NCI-H2227 treated with DMSO at 0.1 percent for 48 hours (cell line): ENCODE measurements at regions not wholly inside any gene's neighbourhood (a gene's known extent, or its start where the extent isn't known, plus 50 kb on each side); places are given as distances from the start of the nearest gene placed in this dataset.

Experiments
- DNase-seq: peaks from one replicate; lab custom pipeline; 2025; lab: John Stamatoyannopoulos, UW

DNA sequence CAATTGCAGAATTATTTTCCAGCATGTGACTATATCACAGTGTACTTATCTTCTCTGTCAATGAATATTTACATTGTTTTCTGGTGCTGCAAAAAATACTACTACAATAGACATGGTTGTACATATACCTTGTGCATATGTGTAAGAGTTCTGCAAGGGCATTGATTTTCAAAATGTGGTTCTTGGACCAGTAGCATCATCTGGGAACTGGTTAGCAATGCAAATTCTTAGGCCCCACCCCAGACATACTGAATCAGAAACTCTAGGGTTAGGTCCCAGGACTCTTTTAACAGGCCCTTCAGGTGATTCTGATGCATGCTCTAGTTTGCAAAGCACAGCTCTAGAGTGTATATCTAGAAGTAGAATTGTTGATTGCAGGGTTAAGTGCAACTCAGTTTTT, 292.3 kb downstream of the ZNF621 start:
- no peak for DNase-seq

DNA sequence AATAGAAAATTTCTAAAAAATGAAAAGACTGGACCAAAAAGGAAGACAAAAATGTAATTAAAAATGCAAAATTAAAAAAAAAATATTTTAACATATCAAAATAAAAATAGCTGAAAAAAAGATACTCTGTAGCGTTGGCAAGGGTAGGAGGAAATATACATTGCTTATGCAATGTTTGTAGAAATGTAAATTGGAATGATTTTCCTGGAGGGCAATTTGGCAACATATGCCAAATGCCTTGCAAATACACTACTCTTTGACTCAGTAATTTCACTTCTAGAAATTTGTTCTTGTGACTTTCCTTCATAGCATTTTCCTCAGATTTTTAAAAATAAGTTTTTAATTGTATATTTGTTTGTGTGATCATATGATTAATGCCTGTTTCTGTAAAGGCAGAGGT, 296.6 kb downstream of the ZNF621 start:
- no peak for DNase-seq

DNA sequence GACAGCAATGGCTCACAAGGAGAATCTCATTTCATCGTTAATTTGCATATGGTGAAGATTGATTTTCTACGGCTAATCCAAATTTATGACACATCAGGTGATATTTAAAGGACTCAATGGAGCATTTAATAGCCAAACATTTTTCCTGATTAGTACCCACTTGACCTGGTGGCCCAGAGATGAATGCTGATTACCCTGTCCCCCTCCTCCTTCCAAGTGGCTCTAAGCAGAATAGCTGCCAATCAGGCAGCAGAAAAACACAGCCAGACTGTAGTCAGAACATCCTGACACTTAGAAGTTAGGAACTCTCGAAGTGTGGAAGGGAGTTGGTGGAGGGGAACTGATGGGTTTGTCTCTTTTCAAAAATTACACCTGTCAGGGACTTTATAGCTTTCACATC, 302.5 kb downstream of the ZNF621 start:
- DNase-seq: no peak

DNA sequence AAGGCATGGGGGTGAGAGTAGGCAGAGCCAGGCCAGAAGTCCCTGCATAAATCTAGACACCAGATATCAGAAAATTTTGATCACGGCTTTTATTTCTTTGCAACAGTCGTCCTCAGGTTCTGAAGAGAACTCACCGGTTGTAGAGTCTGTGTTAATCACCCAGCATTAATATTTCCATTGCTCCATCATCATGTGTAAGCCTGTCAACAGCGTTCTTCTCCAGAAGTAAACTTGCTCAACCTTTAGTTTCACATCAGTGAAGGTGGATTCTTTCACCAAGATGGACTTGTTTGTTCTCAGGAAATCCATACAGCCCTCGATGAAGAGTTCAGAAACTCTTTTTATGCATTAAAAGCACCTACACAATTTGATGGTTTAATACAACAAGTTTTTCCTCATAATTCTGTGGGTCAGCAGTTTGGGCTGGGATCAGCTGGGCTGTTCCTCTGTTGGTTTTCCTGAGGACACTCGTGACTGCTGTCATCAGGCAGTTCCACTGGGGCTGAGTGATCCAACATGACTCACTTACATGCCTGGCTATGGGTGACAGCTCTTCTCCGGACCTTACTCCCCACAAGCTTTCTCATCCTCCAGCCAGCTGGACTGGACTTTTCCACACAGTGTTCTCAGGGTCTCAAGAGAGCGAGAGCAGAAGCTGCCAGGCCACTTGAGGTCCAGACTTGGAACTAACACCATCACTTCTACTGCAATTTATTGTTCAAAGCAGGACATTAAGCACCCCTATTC, 303.4 kb downstream of the ZNF621 start:
- DNase-seq: no peak

DNA sequence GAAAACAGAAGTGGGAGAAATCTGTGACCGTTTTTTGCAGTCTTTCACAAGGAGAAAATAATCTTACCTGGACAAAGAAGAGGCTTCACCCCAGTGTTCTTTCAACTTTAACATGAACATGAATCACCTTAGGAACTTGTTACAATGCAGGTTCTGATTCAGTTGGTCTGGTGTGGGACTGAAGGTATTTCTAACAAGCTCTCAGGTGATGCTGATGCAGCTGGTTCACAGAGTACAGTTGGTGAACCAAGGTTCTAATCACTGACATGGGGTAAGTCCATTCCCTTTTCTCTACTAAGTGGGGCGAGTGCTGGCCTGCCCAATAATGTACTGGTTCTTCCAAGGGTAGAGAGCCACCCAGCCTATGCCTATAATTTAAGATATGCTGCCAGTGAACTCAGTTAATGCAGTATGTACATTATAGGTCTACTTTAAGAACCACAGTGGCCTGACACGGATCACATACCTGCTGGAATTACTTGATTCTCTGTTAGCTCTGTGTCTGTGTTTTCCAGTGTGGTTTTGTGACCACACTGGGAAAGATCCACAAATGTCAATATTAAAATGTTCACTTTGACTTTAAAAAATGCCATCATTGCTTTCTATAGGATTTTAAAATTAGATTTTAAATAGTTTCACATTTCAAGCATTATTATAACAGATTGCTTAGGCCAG, 304.1 kb downstream of the ZNF621 start:
- DNase-seq: no peak

DNA sequence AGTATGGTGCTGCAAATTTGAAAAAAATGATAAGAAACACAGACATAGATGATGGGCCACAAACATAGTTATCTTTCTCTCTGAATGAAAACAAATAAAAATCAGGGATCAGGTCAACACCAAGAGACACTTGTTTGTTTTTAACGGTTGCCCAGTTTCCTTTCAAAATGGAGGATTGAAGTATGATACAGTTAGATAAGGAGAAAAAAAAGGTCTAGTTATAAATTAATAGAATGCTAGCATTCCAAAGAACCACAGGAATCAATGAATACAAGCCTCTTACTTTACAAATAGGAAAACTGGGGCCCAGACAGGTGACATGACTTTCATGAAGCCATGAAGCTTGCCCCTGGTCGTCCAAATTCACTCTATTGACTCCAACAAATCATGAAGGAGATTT, 305.1 kb downstream of the ZNF621 start:
- DNase-seq: no peak

DNA sequence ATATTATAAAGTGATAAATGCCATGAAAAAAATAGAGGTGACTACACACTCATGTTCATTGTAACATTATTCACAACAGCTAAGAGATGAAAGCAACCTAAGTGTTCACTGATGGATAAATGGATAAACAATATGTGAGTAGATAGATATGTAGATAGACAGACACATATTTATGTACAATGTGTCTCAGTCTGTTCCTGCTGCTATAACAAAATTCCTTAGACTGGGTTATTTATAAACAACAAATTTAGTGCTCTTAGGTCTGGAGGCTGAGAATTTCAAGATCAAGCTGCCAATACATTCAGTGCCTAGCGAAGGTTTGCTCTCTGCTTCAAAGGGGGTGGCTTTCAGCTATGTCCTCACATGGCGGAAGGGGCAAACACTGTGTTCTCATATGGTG, 312.5 kb downstream of the ZNF621 start:
- no peak for DNase-seq

DNA sequence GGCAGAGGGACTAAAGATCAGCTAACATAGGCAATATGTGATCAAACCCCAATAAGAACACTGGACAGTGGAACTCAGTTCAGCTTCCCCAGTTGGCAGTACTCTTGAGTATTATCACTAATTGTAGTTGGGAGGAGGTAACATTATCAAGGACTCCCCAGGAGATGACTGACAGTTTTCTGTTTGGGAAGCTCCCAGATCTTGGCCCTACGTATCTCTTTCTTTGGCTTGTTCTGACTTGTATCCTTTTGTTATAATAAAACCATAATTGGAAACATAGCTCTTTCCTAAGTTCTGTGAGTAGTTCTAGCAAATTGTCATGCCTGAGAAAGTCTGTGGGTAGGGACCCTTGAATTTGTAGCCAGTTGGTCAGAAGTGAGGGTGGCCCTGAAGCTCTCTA, 316.4 kb downstream of the ZNF621 start:
- no peak for DNase-seq

DNA sequence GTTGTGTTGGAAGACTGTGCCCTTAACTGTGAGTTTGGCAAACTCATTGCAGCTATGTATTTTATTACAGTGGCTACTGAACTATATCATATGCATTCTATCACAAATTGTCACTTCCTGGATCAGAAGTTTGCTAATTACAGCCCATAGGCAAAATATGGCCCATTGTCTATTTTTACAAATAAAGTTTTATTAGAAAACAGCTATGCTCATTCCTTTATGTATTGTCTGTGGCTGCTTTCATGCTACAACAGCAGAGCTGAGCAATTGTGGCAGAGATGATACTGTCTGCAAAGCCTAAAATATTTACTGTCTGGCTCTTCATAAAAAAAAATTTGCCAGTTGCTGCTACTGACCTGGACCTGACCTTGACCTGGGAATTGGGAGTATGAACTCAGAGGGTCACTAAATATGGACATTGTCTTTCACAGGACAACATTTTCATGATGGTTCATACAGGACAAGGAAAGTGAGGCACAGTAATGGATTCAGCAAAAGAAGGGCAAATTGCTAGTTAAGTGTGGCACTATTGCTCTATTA, 316.9 kb downstream of the ZNF621 start:
- DNase-seq: no peak

DNA sequence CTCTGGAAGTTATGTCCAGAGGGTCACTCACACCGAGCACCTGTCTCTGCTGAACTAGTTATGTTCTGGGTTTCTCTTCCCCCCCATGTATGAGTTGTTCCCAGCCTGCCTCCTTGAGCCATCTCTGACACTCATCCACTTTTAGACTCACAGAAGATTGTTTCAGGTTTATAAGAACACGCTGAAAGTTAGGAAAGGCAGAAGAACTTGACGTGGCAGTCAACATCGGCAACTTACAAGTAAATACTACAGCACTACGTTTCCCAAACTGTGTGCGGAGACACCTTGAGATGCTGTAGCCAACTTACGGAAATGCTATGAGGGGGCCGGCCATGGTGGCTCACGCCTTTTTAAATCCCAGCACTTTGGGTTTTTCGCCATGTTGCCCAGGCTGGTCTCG, 318.0 kb downstream of the ZNF621 start:
- no peak for DNase-seq

DNA sequence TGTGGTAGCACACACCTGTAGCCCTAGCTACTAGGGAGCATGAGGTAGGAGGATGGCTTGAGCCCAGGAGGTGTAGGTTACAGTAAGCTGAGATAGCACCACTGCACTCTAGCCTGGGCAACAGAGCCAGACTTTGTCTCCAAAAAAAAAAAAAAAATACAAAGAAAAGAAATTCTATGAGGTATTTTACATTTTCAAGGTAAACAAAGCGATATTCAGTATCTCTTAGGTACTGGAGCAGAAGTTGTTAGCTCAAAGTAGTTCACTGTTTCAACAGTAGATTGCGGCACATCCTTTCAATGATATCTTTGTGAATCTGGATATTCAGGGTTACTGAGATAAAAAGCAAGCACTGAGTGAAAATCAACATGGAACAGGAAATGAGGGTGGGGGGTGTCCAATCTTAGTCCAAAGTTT, 318.5 kb downstream of the ZNF621 start:
- no peak for DNase-seq

DNA sequence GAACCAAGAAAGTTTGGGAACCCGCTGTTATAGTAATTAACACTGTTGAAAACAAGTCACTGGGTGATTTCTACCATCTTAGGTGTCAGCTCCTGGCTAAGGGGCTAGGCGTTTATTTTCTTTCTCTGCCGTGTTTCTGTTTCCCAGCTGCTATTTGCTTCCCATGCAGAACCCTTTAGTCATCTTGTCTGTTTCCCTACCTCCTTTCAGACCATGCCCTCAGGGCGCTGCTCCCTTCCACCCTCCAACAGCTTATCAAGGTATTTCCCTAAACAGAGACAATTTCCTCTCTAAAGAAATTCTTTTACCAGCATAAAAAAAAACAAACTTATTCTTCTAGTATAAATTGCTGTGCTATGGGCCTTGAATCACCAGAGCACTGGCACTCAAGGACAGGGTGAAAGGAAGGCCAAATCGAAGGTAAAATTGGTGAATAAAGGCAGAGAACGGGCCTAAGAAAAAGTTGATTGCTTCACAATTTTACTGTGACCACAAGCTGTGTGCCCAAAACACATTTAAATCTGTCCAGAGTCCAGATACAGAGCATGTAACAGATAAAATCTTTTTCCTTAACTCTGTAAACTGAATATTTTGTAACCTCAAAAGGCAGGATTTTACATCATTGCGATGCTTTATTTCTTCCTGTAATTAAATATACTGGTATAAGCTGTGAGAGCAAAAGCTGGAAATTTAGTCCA, 319.2 kb downstream of the ZNF621 start:
- DNase-seq: no peak

DNA sequence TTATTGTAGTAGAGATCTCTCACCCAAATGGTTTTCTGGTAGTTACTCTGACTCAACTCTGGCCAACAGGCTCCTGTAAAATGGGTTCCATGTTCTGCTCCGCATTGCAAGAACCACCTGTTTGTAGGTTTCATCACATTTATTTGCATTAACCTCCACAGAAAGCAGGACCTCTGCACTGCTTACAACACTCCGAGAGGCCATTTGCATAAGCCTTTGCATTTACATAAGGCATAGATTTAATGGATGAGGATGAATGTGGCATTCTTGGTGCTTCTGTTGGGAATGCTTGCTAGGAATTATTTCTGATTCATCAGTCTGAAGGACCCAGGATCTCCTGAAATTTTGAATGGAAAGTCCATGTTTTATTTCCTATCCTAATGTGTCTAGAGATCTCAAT, 320.1 kb downstream of the ZNF621 start:
- DNase-seq: no peak

DNA sequence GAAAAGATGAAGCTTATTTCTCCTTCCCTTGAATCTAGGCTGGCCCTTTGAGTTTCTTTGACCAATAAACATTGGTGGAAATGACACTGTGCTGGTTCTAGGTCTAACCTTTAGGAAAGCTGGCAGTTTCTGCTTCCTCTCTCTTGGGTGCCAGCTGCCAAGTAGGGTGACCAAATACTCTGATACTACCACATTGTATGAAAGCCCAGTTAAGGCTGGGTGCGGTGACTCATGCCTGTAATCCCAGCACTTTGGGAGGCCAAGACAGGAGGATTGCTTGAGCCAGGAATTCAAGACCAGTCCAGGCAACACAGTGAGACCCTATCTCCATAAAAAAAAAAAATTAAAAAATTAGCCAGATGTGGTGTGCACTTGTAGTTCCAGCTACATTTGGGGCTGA, 320.7 kb downstream of the ZNF621 start:
- DNase-seq: no peak

DNA sequence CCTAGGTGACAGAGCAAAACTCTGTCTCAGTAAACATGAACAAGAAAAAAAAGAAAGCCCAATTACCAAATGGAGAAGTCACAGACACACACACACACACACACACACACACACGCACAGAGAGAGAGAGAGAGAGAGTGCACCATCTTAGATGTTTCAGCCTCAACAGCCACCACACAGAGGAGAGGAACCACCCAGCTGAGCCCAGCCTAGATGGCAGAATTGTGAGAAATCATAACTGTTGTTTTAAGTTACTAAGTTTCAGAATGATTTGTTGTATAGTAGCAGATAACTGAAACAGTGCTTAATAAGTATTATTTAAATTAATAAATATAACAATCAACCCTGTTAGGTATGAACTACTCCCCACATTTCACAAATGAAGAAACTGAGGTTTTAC, 321.2 kb downstream of the ZNF621 start:
- no peak for DNase-seq

DNA sequence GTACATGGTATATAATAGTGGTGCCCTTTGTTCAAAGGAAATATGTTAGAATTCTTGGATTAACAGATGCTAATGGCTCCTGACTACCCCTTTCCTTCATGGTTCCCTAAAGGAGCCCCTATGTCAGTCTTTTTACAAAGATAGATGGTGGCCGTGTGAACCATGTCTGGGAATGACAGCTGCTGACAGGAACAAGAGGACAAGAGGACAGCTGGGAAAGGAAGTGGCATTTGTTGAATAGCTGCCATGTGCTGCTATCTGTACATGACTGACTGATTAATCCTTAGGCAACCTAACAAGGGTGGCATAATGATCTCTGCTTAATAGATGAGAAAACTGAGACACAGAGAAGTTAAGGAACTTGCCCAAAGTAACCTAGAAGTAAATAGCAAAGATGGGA, 321.7 kb downstream of the ZNF621 start:
- DNase-seq: no peak

DNA sequence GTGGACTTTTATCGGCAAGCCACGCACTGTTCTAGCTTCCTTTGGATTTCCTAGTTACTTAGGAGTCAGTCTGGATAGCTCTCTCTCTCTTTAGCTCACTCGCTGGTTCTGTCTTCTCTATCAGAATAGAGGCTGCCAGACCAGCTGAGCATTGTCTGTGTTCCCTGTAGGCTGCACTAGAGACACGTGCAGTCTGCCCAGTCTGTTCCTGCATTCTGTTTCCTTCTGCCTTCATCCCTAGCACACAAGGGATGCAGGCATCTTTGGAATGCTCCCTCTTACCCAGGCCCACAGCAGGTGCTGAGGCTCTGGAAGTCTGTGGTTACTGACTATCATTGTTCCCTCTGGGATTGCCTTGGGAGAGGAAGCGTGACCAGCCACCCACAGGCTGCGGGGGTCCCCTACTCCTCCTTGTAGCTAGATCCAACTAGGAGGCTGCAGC, 322.8 kb downstream of the ZNF621 start:
- no peak for DNase-seq

DNA sequence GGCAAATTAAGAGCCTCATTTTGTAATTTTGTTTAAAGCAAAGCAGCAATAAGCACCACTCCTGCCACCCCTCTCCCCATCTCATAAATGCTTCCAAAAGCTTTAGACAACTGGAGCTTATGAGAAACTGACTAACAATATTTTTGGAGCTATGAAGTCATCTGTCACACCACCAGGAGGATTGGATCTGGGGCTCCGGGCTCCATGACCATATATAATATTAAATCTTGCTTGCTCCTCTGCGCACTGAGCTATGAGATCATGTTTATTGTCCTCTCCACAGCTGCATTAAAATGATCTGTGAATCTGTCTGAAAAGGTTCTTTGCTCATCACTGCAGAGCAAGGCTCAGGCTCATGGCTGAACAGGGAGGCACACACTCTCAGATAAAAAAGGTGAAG, 323.7 kb downstream of the ZNF621 start:
- DNase-seq: no peak

DNA sequence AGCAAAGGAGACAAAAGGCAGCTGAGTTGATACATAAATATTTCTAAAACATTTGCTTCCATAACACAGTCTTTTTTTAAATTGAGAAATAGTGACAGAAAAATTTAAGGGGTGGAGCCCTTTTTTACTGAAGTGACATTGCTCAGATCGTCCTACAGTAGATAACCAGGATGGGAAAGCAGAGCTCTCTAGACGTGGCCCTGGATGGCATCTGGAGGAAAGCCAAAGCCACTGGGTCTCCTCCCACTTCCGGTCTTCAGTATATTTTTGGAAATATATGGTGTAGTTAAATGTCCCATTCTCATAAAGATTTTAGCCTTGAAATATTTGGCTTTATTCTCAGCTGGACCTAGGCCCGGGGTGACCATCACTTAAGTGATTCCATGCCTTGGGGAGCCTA, 326.1 kb downstream of the ZNF621 start:
- no peak for DNase-seq

DNA sequence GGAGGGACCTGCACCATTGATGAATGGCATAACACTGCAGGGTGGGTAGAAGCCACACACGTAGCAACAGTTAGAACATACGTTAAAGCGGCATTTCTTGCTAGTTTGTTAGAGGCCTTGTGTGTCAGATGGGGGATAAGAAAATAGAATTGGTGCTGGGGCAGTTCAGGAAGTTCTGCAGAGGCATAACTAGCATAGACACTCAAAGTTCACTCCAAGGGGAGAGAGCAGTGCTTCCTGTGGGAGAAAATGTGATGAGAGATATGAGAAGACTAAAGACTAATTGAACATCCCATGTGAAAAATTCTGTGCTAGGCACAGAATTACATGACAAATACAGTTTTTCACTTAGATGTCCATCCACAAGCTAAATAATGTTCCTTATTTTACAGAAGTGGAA, 327.1 kb downstream of the ZNF621 start:
- DNase-seq: no peak

DNA sequence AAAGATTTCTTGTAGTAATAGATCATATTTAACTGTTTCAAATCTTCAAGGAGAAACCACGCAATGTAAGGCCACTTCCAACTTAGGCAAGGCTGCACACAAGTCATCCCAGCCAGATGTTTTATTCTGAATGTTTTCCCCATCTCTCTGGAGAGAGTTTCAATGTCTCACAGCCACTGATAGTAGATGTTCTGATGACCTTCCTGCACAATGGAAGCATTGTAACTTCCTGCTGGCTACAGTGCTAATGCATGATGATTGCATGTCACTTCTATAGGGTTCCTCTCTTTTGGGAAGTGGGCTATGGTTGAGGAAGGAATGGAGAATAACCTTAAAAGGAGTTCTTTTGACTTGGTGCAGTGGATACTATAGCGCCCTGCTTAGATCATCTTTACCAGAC, 328.0 kb downstream of the ZNF621 start:
- DNase-seq: no peak

DNA sequence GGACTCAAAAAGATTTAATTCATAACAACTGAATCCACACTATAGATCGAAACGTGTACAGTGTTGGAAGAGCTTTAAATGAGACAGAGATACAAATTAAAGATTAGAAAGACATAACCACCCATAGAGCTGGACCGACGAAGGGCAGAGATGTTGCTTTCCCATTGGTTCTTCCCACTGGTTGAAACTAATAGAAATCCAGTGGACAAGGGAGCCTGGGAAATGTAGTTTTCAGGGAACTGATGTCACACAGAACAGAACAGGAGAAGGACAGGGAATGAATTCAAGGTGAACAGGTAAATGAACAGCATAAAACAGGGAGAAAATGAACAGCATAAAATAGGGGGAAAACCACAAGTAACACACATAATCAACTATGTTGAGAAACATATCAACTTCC, 328.7 kb downstream of the ZNF621 start:
- DNase-seq: no peak

DNA sequence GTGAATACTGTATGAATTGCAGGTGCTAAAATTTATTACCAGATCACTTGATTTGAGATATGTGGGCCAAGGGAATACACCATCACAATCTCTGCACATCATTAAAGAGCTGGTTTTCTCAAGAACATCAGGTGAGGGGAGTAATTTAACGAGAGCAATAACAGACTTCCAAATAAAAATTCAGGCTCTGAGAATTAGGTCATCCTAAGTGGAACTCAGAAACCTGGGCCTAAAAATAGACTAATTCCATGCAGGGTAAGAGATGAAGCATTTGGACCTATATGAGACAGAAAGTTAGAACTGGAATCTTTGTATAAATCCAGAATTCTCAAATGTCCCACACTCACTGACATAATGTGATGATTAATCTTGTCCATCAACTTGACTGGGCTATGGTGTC, 331.1 kb downstream of the ZNF621 start:
- no peak for DNase-seq
